Adrenal gland (tissue), 5 donors: ENCODE measurements at regions not wholly inside any gene's neighbourhood (a gene's known extent, or its start where the extent isn't known, plus 50 kb on each side); places are given as distances from the start of the nearest gene placed in this dataset.

ENCODE experiments used
- CTCF ChIP-seq, 6 experiments: fragments of 450-650 bp in 4 of 6; fragments of 200-600 bp in 2 of 6; sonication (generic) in 1 of 6; IDR thresholded peaks; 1 replicate in 5 of 6; 2 replicates in 1 of 6; pipeline versions ENCODE4 v1.5.1 to v1.8.0; 2016 to 2021; ENCODE audit warnings: antibody characterized with exemption in 6 of 6, mild to moderate bottlenecking in 2 of 6, moderate library complexity in 1 of 6
- POLR2A ChIP-seq, 2 donors: fragments of 450-650 bp; IDR thresholded peaks; one replicate each; pipeline ENCODE4 v1.6.1; 2017; ENCODE audit warnings: antibody characterized with exemption in 2 of 2, mild to moderate bottlenecking in 2 of 2, moderate library complexity in 1 of 2
- donor health status: DM: no; HTN: no; CAD: no.

GRCh38 chr13:107531180-107531579, 684.2 kb downstream of the LIG4 start:
- no peak for TF ChIP-seq POLR2A (IDR thresholded peaks at IDR 0.05)
- TF ChIP-seq CTCF (IDR thresholded peaks at IDR 0.05) = no peak
